ENCODE measurements at regions not wholly inside any gene's neighbourhood (a gene's known extent, or its start where the extent isn't known, plus 50 kb on each side); places are given as distances from the start of the nearest gene placed in this dataset.
A peak's percentile ranks its signal among the peaks of the same experiment; 100 is the strongest.

GRCh38 chrX:8232406-8232805 lies 61.3 kb upstream of the VCX2 start:
- DNase-seq = peak; percentile 58

- peak; percentile 57 for DNase-seq
Measured at GRCh38 chrX:8233091-8233490, 62.0 kb upstream of the VCX2 start.

- DNase-seq = peak; percentile 46
Measured at GRCh38 chrX:8235026-8235425, 64.0 kb upstream of the VCX2 start.

GRCh38 chrX:8237718-8238117 lies 66.7 kb upstream of the VCX2 start:
- no peak for DNase-seq

GRCh38 chrX:8242431-8243020 lies 71.5 kb upstream of the VCX2 start:
- peak; percentile 4 for DNase-seq

GRCh38 chrX:8244301-8244700 lies 73.2 kb upstream of the VCX2 start:
- no peak for DNase-seq

GRCh38 chrX:8245411-8245810 lies 74.3 kb upstream of the VCX2 start:
- DNase-seq = peak; percentile 2

- no peak for DNase-seq
Measured at GRCh38 chrX:8253096-8253495, 82.0 kb upstream of the VCX2 start.

- peak; percentile 40 for DNase-seq
Measured at GRCh38 chrX:8254401-8254800, 83.3 kb upstream of the VCX2 start.

GRCh38 chrX:8272821-8273220 lies 101.8 kb upstream of the VCX2 start:
- peak; percentile 37 for DNase-seq

GRCh38 chrX:8273451-8273895 lies 102.4 kb upstream of the VCX2 start:
- DNase-seq = peak; percentile 88

GRCh38 chrX:8274170-8274569 lies 103.1 kb upstream of the VCX2 start:
- DNase-seq = peak; percentile 60

- no peak for DNase-seq
Measured at GRCh38 chrX:8278557-8278956, 107.5 kb upstream of the VCX2 start.

- DNase-seq = no peak
Measured at GRCh38 chrX:8279323-8279722, 108.3 kb upstream of the VCX2 start.

- no peak for DNase-seq
Measured at GRCh38 chrX:8284131-8284530, 113.1 kb upstream of the VCX2 start.

- DNase-seq = peak; percentile 19
Measured at GRCh38 chrX:8288590-8288989, 117.5 kb upstream of the VCX2 start.

GRCh38 chrX:8289523-8289922 lies 118.5 kb upstream of the VCX2 start:
- DNase-seq = peak; percentile 83

- peak; percentile 72 for DNase-seq
Measured at GRCh38 chrX:8297766-8298165, 126.7 kb upstream of the VCX2 start.

- peak; percentile 46 for DNase-seq
Measured at GRCh38 chrX:8304668-8305067, 133.6 kb upstream of the VCX2 start.

GRCh38 chrX:8305350-8305749 lies 134.3 kb upstream of the VCX2 start:
- no peak for DNase-seq

- no peak for DNase-seq
Measured at GRCh38 chrX:8306291-8306925, 135.3 kb upstream of the VCX2 start.

GRCh38 chrX:8310409-8310808 lies 139.3 kb upstream of the VCX2 start:
- no peak for DNase-seq

GRCh38 chrX:8313844-8314243 lies 142.8 kb upstream of the VCX2 start:
- DNase-seq = peak; percentile 51

GRCh38 chrX:8314881-8315280 lies 143.8 kb upstream of the VCX2 start:
- DNase-seq = no peak

GRCh38 chrX:8319359-8319758 lies 145.3 kb upstream of the VCX3B start:
- DNase-seq = no peak

Data from fibroblast of skin of back (primary cell).